ENCODE measurements at regions not wholly inside any gene's neighbourhood (a gene's known extent, or its start where the extent isn't known, plus 50 kb on each side); places are given as distances from the start of the nearest gene placed in this dataset.

- DNase-seq (ENCODE audit: low read depth), result no peak
- no peak overlapping the region for H3K4me3 ChIP-seq (ENCODE audit: low read depth, low read length)
- TF ChIP-seq CTCF (conservative IDR thresholded peaks at IDR 0.05; ENCODE audit: low read depth, low read length), result no peak
Observed at GRCh38 chr6:23688650-23689049, 437.4 kb upstream of the NRSN1 start.

- no peak for DNase-seq (ENCODE audit: low read depth)
- no peak for TF ChIP-seq CTCF (conservative IDR thresholded peaks at IDR 0.05; ENCODE audit: low read depth, low read length)
- no peak overlapping the region for H3K4me3 ChIP-seq (ENCODE audit: low read depth, low read length)
Observed at GRCh38 chr6:23690453-23691049, 435.5 kb upstream of the NRSN1 start.

GRCh38 chr6:23692184-23692583 lies 433.8 kb upstream of the NRSN1 start:
- TF ChIP-seq CTCF (conservative IDR thresholded peaks at IDR 0.05; ENCODE audit: low read depth, low read length), result no peak
- DNase-seq (ENCODE audit: low read depth), result no peak
- H3K4me3 ChIP-seq (ENCODE audit: low read depth, low read length), result no peak overlapping the region

GRCh38 chr6:23696992-23697391 lies 429.0 kb upstream of the NRSN1 start:
- DNase-seq (ENCODE audit: low read depth), result no peak
- H3K4me3 ChIP-seq (ENCODE audit: low read depth, low read length), result no peak overlapping the region
- no peak for TF ChIP-seq CTCF (conservative IDR thresholded peaks at IDR 0.05; ENCODE audit: low read depth, low read length)

- TF ChIP-seq CTCF (conservative IDR thresholded peaks at IDR 0.05; ENCODE audit: low read depth, low read length), result no peak
- H3K4me3 ChIP-seq (ENCODE audit: low read depth, low read length), result no peak overlapping the region
- no peak for DNase-seq (ENCODE audit: low read depth)
Observed at GRCh38 chr6:23704479-23705052, 421.4 kb upstream of the NRSN1 start.

GRCh38 chr6:23705697-23706096 lies 420.3 kb upstream of the NRSN1 start:
- no peak for TF ChIP-seq CTCF (conservative IDR thresholded peaks at IDR 0.05; ENCODE audit: low read depth, low read length)
- DNase-seq (ENCODE audit: low read depth), result no peak
- H3K4me3 ChIP-seq (ENCODE audit: low read depth, low read length), result no peak overlapping the region

- no peak for DNase-seq (ENCODE audit: low read depth)
- TF ChIP-seq CTCF (conservative IDR thresholded peaks at IDR 0.05; ENCODE audit: low read depth, low read length), result no peak
Observed at GRCh38 chr6:23712756-23713155, 413.3 kb upstream of the NRSN1 start.

More at GRCh38 chr6:23712756-23713155, 413.3 kb upstream of the NRSN1 start:
- no peak overlapping the region for H3K4me3 ChIP-seq (ENCODE audit: low read depth, low read length)
